ENCODE measurements at regions not wholly inside any gene's neighbourhood (a gene's known extent, or its start where the extent isn't known, plus 50 kb on each side); places are given as distances from the start of the nearest gene placed in this dataset.

DNA sequence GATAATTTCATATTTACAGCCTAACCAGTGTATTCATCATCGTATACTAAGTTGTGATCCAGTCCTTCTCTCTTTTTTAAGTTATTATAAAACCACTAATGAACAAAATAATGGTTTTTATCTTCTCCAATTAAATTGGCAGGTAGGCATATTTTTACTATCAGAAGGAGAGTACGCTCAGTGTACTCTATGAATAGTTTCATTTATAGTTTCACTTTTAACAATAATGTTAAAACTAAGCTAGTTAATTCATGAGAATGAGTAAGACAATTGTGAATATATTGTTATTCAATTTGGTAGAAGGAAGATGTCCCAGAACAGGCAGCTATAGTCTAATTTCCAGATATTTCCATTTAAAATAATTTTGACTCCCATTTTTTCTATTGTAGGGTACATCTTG lies 277.1 kb downstream of the RASSF9 start:
- H3K4me1 ChIP-seq (ENCODE audit: control insufficient read depth in 2 of 2, insufficient read depth in 2 of 2, low read length in 1 of 2): no peaks in the 10 kb centered on the region
- H3K36me3 ChIP-seq (ENCODE audit: control insufficient read depth in 2 of 2, insufficient read depth in 2 of 2, low read length in 1 of 2): no peaks in the 10 kb centered on the region
- H3K9me3 ChIP-seq (ENCODE audit: control insufficient read depth in 2 of 2, insufficient read depth in 1 of 2, low read depth in 1 of 2, low read length in 1 of 2): no peaks in the 10 kb centered on the region
- no peaks in the 10 kb centered on the region for H3K27me3 ChIP-seq (ENCODE audit: control insufficient read depth in 1 of 2, insufficient read depth in 2 of 2, low read length in 2 of 2)
- WGBS, 2 donors: 71 to 86% methylated on average over 2 of the region's 2 CpGs
- H3K4me3 ChIP-seq (ENCODE audit: low read depth in 1 of 2, low read length in 2 of 2): no peak overlapping the region
- H3K27ac ChIP-seq (ENCODE audit: low read depth in 2 of 2, low read length in 1 of 2): no peak overlapping the region

DNA sequence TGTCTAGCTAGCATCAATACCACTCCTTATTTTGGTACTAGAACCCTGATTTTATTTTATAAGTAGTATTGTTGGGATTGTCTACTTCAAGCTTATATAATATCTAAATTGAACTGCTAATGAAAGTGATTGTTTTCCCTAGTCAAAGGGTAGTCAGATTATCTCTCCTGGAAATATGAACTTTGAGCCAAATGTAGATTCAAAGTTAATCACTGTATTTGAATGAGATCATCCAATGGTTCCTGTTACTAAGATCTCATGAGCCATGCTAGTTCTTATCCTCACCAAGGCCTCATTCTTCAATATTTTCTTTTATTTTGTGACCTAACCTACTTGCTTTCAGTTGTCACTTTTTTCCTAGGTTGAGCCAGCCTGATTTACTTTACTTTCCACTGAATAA lies 276.7 kb downstream of the RASSF9 start:
- Histone ChIP-seq H3K4me1 (ENCODE audit: control insufficient read depth in 2 of 2, insufficient read depth in 2 of 2, low read length in 1 of 2) (no peaks in the 10 kb centered on the region), H3K27ac (ENCODE audit: low read depth in 2 of 2, low read length in 1 of 2) (no peak overlapping the region), H3K27me3 (ENCODE audit: control insufficient read depth in 1 of 2, insufficient read depth in 2 of 2, low read length in 2 of 2) (no peaks in the 10 kb centered on the region), H3K9me3 (ENCODE audit: control insufficient read depth in 2 of 2, insufficient read depth in 1 of 2, low read depth in 1 of 2, low read length in 1 of 2) (no peaks in the 10 kb centered on the region), H3K4me3 (ENCODE audit: low read depth in 1 of 2, low read length in 2 of 2) (no peak overlapping the region), H3K36me3 (ENCODE audit: control insufficient read depth in 2 of 2, insufficient read depth in 2 of 2, low read length in 1 of 2) (no peaks in the 10 kb centered on the region)

DNA sequence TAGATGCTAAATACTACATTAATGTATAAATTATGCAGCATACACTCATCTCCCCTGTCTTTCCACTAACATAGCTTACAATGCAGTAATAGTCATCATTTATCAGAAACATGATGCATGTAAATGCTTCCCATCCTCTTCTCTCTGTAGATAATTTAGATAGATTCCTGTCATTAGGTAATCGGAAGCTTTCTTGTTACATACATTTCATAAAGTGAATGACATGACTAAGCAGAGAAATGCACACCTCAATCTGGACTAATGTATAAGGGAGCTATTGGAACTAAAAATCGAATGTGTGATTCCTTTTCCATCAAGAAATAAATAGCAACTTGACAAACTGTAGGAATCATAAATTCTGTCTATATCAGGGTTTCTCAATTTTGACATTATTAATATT lies 273.4 kb downstream of the RASSF9 start:
- WGBS, 2 donors: 83 to 90% methylated on average over 2 of the region's 2 CpGs

DNA sequence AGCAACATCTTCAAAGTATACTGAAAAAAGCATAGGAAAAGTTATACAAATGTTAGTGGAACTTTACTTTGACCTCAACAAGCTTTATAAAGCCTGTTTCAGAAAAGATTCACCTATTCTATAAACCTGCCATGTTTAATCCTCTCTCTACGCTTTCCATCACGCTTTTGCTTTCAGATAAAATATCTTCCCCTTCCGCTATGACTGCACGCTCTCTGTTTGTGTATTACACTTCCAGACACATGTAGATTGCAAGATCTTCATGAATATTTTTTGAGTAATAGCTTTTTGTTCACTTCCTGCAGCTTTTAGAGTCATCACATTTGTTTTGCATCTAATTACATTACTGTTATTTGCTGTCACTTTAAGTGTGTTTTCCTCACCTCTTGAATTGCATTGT lies 271.4 kb downstream of the RASSF9 start:
- Histone ChIP-seq H3K4me1 (ENCODE audit: control insufficient read depth in 2 of 2, insufficient read depth in 2 of 2, low read length in 1 of 2) (peaks cover 0 to 3% of the 10 kb centered on the region in 2 donors), H3K27ac (ENCODE audit: low read depth in 2 of 2, low read length in 1 of 2) (no peak overlapping the region), H3K27me3 (ENCODE audit: control insufficient read depth in 1 of 2, insufficient read depth in 2 of 2, low read length in 2 of 2) (no peaks in the 10 kb centered on the region), H3K36me3 (ENCODE audit: control insufficient read depth in 2 of 2, insufficient read depth in 2 of 2, low read length in 1 of 2) (no peaks in the 10 kb centered on the region), H3K4me3 (ENCODE audit: low read depth in 1 of 2, low read length in 2 of 2) (no peak overlapping the region), H3K9me3 (ENCODE audit: control insufficient read depth in 2 of 2, insufficient read depth in 1 of 2, low read depth in 1 of 2, low read length in 1 of 2) (no peaks in the 10 kb centered on the region)
- 88 to 94% methylated on average over 4 of the region's 4 CpGs for WGBS, 2 donors

More for the DNA sequence above, 273.4 kb downstream of the RASSF9 start:
- Histone ChIP-seq H3K4me1 (ENCODE audit: control insufficient read depth in 2 of 2, insufficient read depth in 2 of 2, low read length in 1 of 2) (no peaks in the 10 kb centered on the region), H3K27me3 (ENCODE audit: control insufficient read depth in 1 of 2, insufficient read depth in 2 of 2, low read length in 2 of 2) (no peaks in the 10 kb centered on the region), H3K9me3 (ENCODE audit: control insufficient read depth in 2 of 2, insufficient read depth in 1 of 2, low read depth in 1 of 2, low read length in 1 of 2) (no peaks in the 10 kb centered on the region), H3K4me3 (ENCODE audit: low read depth in 1 of 2, low read length in 2 of 2) (no peak overlapping the region), H3K27ac (ENCODE audit: low read depth in 2 of 2, low read length in 1 of 2) (no peak overlapping the region), H3K36me3 (ENCODE audit: control insufficient read depth in 2 of 2, insufficient read depth in 2 of 2, low read length in 1 of 2) (no peaks in the 10 kb centered on the region)

DNA sequence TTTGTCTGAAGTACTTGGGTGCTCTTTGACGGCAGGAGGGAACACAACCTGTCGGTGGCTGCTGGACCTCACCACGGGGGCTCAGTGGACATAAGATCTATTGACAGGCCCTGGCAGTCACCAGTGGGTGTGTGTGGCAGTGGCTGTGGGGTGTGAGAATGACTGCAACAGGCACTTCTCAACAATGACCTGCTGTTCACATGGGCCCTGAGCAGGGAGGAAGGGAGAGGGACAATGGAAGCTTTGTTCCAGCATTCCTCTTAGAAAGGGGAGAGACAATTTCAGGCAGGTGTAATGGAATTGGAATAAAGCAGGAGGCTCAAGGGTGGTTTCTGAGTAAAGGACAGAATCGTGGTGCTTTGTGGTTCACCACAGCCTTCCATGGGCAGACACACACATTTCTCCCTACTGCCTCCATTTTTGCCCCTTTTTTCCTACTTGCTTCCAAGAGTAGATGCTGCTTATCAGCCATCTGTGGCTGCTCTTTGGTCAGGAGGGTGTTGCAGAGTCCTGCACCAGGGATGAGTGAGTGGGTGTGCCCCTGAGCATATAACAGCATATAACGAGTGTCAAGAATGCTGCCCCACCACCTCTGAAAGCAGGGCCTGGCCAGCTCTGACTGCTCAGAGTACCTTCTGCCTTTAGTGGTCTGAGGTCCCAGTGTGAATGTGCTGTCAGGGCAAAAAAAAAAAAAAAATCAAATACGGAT lies 267.7 kb downstream of the RASSF9 start:
- Histone ChIP-seq H3K27ac (ENCODE audit: low read depth in 2 of 2, low read length in 1 of 2) (no peak overlapping the region), H3K27me3 (ENCODE audit: control insufficient read depth in 1 of 2, insufficient read depth in 2 of 2, low read length in 2 of 2) (no peaks in the 10 kb centered on the region), H3K9me3 (ENCODE audit: control insufficient read depth in 2 of 2, insufficient read depth in 1 of 2, low read depth in 1 of 2, low read length in 1 of 2) (no peaks in the 10 kb centered on the region), H3K36me3 (ENCODE audit: control insufficient read depth in 2 of 2, insufficient read depth in 2 of 2, low read length in 1 of 2) (no peaks in the 10 kb centered on the region), H3K4me1 (ENCODE audit: control insufficient read depth in 2 of 2, insufficient read depth in 2 of 2, low read length in 1 of 2) (peaks cover 0 to 3% of the 10 kb centered on the region in 2 donors), H3K4me3 (ENCODE audit: low read depth in 1 of 2, low read length in 2 of 2) (no peak overlapping the region)
- WGBS, 2 donors: 68 to 70% methylated on average over 6 of the region's 6 CpGs

DNA sequence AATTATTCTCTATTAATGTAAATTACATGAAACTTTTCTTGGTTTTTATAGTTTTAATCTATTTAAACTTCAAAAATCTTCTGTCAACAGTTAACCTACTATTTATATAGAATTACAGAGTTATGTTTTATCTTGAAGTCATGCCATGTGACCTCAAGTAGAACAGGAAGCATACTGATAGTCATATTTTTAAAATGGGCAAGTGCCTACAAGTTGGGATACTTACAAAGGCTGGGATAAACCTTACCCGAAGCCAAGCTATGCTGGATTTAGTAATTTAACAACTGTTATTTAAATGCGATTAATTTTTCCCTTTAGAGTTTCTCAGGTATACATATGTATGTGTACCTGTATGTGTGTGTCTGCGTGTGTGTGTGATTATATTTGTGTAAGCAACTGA lies 266.9 kb downstream of the RASSF9 start:
- peaks cover 0 to 3% of the 10 kb centered on the region in 2 donors for H3K4me1 ChIP-seq (ENCODE audit: control insufficient read depth in 2 of 2, insufficient read depth in 2 of 2, low read length in 1 of 2)
- H3K27me3 ChIP-seq (ENCODE audit: control insufficient read depth in 1 of 2, insufficient read depth in 2 of 2, low read length in 2 of 2): no peaks in the 10 kb centered on the region
- H3K27ac ChIP-seq (ENCODE audit: low read depth in 2 of 2, low read length in 1 of 2): no peak overlapping the region
- WGBS, 2 donors: 54 to 70% methylated on average over 3 of the region's 3 CpGs
- H3K9me3 ChIP-seq (ENCODE audit: control insufficient read depth in 2 of 2, insufficient read depth in 1 of 2, low read depth in 1 of 2, low read length in 1 of 2): no peaks in the 10 kb centered on the region
- H3K36me3 ChIP-seq (ENCODE audit: control insufficient read depth in 2 of 2, insufficient read depth in 2 of 2, low read length in 1 of 2): no peaks in the 10 kb centered on the region
- H3K4me3 ChIP-seq (ENCODE audit: low read depth in 1 of 2, low read length in 2 of 2): no peak overlapping the region

DNA sequence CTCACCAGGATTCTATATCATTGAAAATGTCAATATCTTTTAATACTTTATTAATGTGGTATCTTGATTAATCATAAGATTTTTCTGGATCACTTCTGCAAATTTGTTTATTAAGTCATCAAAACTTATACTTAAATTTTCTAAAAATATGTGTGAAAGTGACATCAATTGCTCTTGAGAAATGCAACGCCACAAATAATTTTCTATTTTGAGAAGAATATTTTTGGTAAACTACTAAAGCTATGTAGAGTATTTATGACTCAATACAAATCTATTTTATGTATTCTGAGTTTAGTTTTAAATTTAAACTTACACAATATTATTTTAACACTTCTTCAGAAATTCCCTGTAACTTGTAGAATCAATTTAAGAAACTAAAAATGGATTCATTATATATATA lies 263.3 kb downstream of the RASSF9 start:
- 82 to 91% methylated on average over 1 of the region's 1 CpG for WGBS, 2 donors
- H3K27ac ChIP-seq (ENCODE audit: low read depth in 2 of 2, low read length in 1 of 2): no peak overlapping the region
- H3K9me3 ChIP-seq (ENCODE audit: control insufficient read depth in 2 of 2, insufficient read depth in 1 of 2, low read depth in 1 of 2, low read length in 1 of 2): no peaks in the 10 kb centered on the region
- H3K27me3 ChIP-seq (ENCODE audit: control insufficient read depth in 1 of 2, insufficient read depth in 2 of 2, low read length in 2 of 2): no peaks in the 10 kb centered on the region
- H3K4me1 ChIP-seq (ENCODE audit: control insufficient read depth in 2 of 2, insufficient read depth in 2 of 2, low read length in 1 of 2): peaks cover 0 to 3% of the 10 kb centered on the region in 2 donors
- no peaks in the 10 kb centered on the region for H3K36me3 ChIP-seq (ENCODE audit: control insufficient read depth in 2 of 2, insufficient read depth in 2 of 2, low read length in 1 of 2)
- no peak overlapping the region for H3K4me3 ChIP-seq (ENCODE audit: low read depth in 1 of 2, low read length in 2 of 2)

DNA sequence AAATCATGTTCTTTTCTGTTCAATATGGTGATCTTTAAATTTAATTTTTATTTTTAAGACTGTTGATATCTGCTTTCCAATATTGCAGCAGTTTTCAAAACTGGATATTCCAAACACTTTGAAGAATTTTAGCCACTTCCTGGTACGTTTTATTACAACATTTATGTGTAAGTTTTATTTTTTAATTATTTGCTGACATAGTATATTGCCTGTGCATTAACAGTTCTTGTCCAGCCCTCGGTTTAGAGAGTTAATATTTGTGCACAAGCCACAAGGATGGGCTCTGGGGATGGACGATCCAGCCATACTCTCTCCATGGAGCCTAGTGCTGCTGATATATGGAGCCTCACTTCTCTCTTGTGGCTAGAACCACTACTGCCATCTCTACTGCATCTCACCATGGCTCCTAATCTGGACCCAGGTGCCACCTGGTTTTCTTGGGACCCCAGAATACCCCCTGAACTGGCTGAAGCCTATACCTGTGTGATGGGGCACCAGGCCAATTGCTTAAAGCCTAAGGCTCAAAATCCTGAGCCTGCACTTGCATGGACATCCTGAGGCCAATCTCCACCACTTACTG lies 262.5 kb downstream of the RASSF9 start:
- Histone ChIP-seq H3K9me3 (ENCODE audit: control insufficient read depth in 2 of 2, insufficient read depth in 1 of 2, low read depth in 1 of 2, low read length in 1 of 2) (no peaks in the 10 kb centered on the region), H3K36me3 (ENCODE audit: control insufficient read depth in 2 of 2, insufficient read depth in 2 of 2, low read length in 1 of 2) (no peaks in the 10 kb centered on the region)

DNA sequence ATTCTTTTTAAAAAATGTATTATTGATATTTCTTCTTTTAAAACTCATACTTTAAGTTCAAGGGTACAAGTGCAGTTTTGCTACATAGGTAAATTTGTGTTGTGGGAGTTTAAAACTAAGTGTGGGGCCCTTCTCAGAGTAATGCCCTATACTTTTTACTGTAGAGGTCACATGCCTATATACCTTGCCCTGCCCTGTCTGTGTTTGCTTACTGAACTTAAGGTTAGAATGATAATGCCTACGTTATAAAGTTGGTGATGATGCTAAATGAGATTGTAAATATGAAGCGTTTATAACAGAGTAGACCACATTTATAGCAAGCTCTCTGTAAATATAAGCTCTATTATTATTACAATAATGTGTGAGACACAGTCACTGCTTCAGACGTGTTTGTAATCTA lies 261.9 kb downstream of the RASSF9 start:
- 74 to 76% methylated on average over 3 of the region's 3 CpGs for WGBS, 2 donors
- Histone ChIP-seq H3K36me3 (ENCODE audit: control insufficient read depth in 2 of 2, insufficient read depth in 2 of 2, low read length in 1 of 2) (no peaks in the 10 kb centered on the region), H3K27ac (ENCODE audit: low read depth in 2 of 2, low read length in 1 of 2) (no peak overlapping the region), H3K4me3 (ENCODE audit: low read depth in 1 of 2, low read length in 2 of 2) (no peak overlapping the region), H3K9me3 (ENCODE audit: control insufficient read depth in 2 of 2, insufficient read depth in 1 of 2, low read depth in 1 of 2, low read length in 1 of 2) (no peaks in the 10 kb centered on the region), H3K27me3 (ENCODE audit: control insufficient read depth in 1 of 2, insufficient read depth in 2 of 2, low read length in 2 of 2) (no peaks in the 10 kb centered on the region), H3K4me1 (ENCODE audit: control insufficient read depth in 2 of 2, insufficient read depth in 2 of 2, low read length in 1 of 2) (no peaks in the 10 kb centered on the region)

More for the DNA sequence above, 262.5 kb downstream of the RASSF9 start:
- Histone ChIP-seq H3K27ac (ENCODE audit: low read depth in 2 of 2, low read length in 1 of 2) (no peak overlapping the region), H3K4me1 (ENCODE audit: control insufficient read depth in 2 of 2, insufficient read depth in 2 of 2, low read length in 1 of 2) (peaks cover 0 to 2% of the 10 kb centered on the region in 2 donors), H3K27me3 (ENCODE audit: control insufficient read depth in 1 of 2, insufficient read depth in 2 of 2, low read length in 2 of 2) (no peaks in the 10 kb centered on the region), H3K4me3 (ENCODE audit: low read depth in 1 of 2, low read length in 2 of 2) (no peak overlapping the region)
- 76% methylated on average over 3 of the region's 3 CpGs for WGBS, 2 donors
